H9 (cell line): ENCODE measurements at regions not wholly inside any gene's neighbourhood (a gene's known extent, or its start where the extent isn't known, plus 50 kb on each side); places are given as distances from the start of the nearest gene placed in this dataset.

Source experiments
- DNase-seq: peaks from one replicate; pipeline ENCODE4 v3.0.0-alpha.2; 2017
- H2AFZ ChIP-seq: one replicate; pipeline ENCODE4 v1.6.1; 2013; ENCODE audit warnings: mild to moderate bottlenecking, low read length, control low read depth, moderate library complexity
- H2AK5ac ChIP-seq: 2 replicates; pipeline ENCODE4 v1.6.1; 2013; ENCODE audit warnings: low read length, control low read depth, mixed read lengths; ENCODE audit not compliant: insufficient read length
- H2BK120ac ChIP-seq: one replicate; pipeline ENCODE4 v1.6.1; 2013; ENCODE audit warnings: low read depth, mild to moderate bottlenecking, low read length, control low read depth, inconsistent platforms; ENCODE audit not compliant: poor library complexity, severe bottlenecking
- H2BK12ac ChIP-seq: 2 replicates; pipeline ENCODE4 v1.6.1; 2013; ENCODE audit warnings: low read length, control low read depth, mixed read lengths, low read depth; ENCODE audit not compliant: insufficient read length
- H2BK15ac ChIP-seq: 2 replicates; pipeline ENCODE4 v1.6.1; 2013; ENCODE audit warnings: low read depth, low read length, control low read depth
- H2BK20ac ChIP-seq: one replicate; pipeline ENCODE4 v1.6.1; 2013; ENCODE audit warnings: low read depth, mild to moderate bottlenecking, low read length, control low read depth, inconsistent platforms; ENCODE audit not compliant: poor library complexity, severe bottlenecking
- H2BK5ac ChIP-seq: 2 replicates; pipeline ENCODE4 v1.6.1; 2013; ENCODE audit warnings: low read length, control low read depth, mixed read lengths; ENCODE audit not compliant: insufficient read length
- H3K14ac ChIP-seq: 2 replicates; pipeline ENCODE4 v1.6.1; 2013; ENCODE audit warnings: low read length, control low read depth; ENCODE audit not compliant: insufficient read depth
- H3K18ac ChIP-seq: 2 replicates; pipeline ENCODE4 v1.6.1; 2013; ENCODE audit warnings: low read depth, mild to moderate bottlenecking, mixed read lengths, low read length, control low read depth; ENCODE audit not compliant: insufficient read length
- H3K23ac ChIP-seq: 2 replicates; pipeline ENCODE4 v1.6.1; 2013; ENCODE audit warnings: low read length, control low read depth, mixed read lengths, low read depth; ENCODE audit not compliant: insufficient read length
- H3K23me2 ChIP-seq: 2 replicates; pipeline ENCODE4 v1.6.1; 2013; ENCODE audit warnings: low read depth, mild to moderate bottlenecking, mixed read lengths, low read length, control low read depth; ENCODE audit not compliant: insufficient read length, poor library complexity, severe bottlenecking
- H3K27ac ChIP-seq: 2 replicates; pipeline ENCODE4 v1.5.1; 2013; ENCODE audit warnings: low read length, control low read depth, mixed read lengths, low read depth; ENCODE audit not compliant: insufficient read length
- H3K27me3 ChIP-seq: 2 replicates; pipeline ENCODE4 v1.6.1; 2013; ENCODE audit warnings: low read length, control low read depth, inconsistent platforms; ENCODE audit not compliant: insufficient read depth
- H3K4ac ChIP-seq: 2 replicates; pipeline ENCODE4 v1.6.1; 2013; ENCODE audit warnings: low read depth, mild to moderate bottlenecking, control low read depth, inconsistent platforms, low read length, moderate library complexity
- H3K4me1 ChIP-seq: 2 replicates; pipeline ENCODE4 v1.6.1; 2013; ENCODE audit warnings: low read length, control low read depth, inconsistent platforms; ENCODE audit not compliant: insufficient read depth
- H3K4me2 ChIP-seq: 2 replicates; pipeline ENCODE4 v1.6.1; 2013; ENCODE audit warnings: low read length, control low read depth, mixed read lengths; ENCODE audit not compliant: insufficient read length, insufficient read depth
- H3K56ac ChIP-seq: 2 replicates; pipeline ENCODE4 v1.6.1; 2013; ENCODE audit warnings: low read depth, mild to moderate bottlenecking, mixed read lengths, low read length, control low read depth; ENCODE audit not compliant: insufficient read length
- H3K79me1 ChIP-seq: 2 replicates; pipeline ENCODE4 v1.6.1; 2013; ENCODE audit warnings: low read depth, mild to moderate bottlenecking, moderate library complexity, low read length, control low read depth, inconsistent platforms; ENCODE audit not compliant: insufficient read depth, poor library complexity, severe bottlenecking
- H3K79me2 ChIP-seq: 2 replicates; pipeline ENCODE4 v1.6.1; 2013; ENCODE audit warnings: low read length, control low read depth, inconsistent platforms; ENCODE audit not compliant: insufficient read depth
- H3K9ac ChIP-seq: 2 replicates; pipeline ENCODE4 v1.6.1; 2013; ENCODE audit warnings: low read length, control low read depth, mixed read lengths; ENCODE audit not compliant: insufficient read length; ENCODE audit errors: extremely low read depth
- H3K9me3 ChIP-seq: one replicate; pipeline ENCODE4 v1.6.1; 2013; ENCODE audit warnings: low read depth, low read length, inconsistent platforms; ENCODE audit not compliant: control insufficient read depth
- H3T11ph ChIP-seq: one replicate; pipeline ENCODE4 v1.6.1; 2013; ENCODE audit warnings: mild to moderate bottlenecking, low read length, control low read depth, inconsistent platforms
- H4K20me1 ChIP-seq: one replicate; pipeline ENCODE4 v1.6.1; 2013; ENCODE audit not compliant: control insufficient read depth, insufficient read length, insufficient read depth
- H4K5ac ChIP-seq: 2 replicates; pipeline ENCODE4 v1.6.1; 2013; ENCODE audit warnings: low read depth, mild to moderate bottlenecking, mixed read lengths, low read length, control low read depth; ENCODE audit not compliant: insufficient read length
- H4K8ac ChIP-seq: replicated peaks from 2 replicates; pipeline ENCODE4 v1.6.1; 2013; ENCODE audit warnings: low read length, control low read depth, mixed read lengths, low read depth; ENCODE audit not compliant: insufficient read length
- H4K91ac ChIP-seq: 2 replicates; pipeline ENCODE4 v1.6.1; 2013; ENCODE audit warnings: low read depth, mild to moderate bottlenecking, moderate library complexity, mixed read lengths, low read length, control low read depth; ENCODE audit not compliant: insufficient read length
- H3K27ac Mint-ChIP-seq, 3 experiments: 2 replicates in 2 of 3; 3 replicates in 1 of 3; pipeline ENCODE4 v1.8.0; 2020 to 2021; ENCODE audit warnings: mixed read lengths in 3 of 3, mild to moderate bottlenecking in 1 of 3, moderate library complexity in 1 of 3
- H3K27me3 Mint-ChIP-seq: 2 replicates; pipeline ENCODE4 v1.8.0; 2021; ENCODE audit warnings: low read depth, mild to moderate bottlenecking, moderate library complexity, mixed read lengths
- H3K36me3 Mint-ChIP-seq, 3 experiments: 2 replicates in 2 of 3; 3 replicates in 1 of 3; pipeline ENCODE4 v1.8.0; 2020 to 2021; ENCODE audit warnings: low read depth in 3 of 3, mixed read lengths in 3 of 3; ENCODE audit not compliant: insufficient read depth in 1 of 3
- H3K4me1 Mint-ChIP-seq, 2 experiments: 2 replicates each; pipeline ENCODE4 v1.8.0; 2020; ENCODE audit warnings: mixed read lengths in 2 of 2
- H3K4me3 Mint-ChIP-seq, 2 experiments: 2 replicates in 1 of 2; 3 replicates in 1 of 2; pipeline ENCODE4 v1.8.0; 2020 to 2021; ENCODE audit warnings: mild to moderate bottlenecking in 2 of 2, mixed read lengths in 2 of 2, moderate library complexity in 1 of 2
- H3K9me3 Mint-ChIP-seq, 2 experiments: 2 replicates in 1 of 2; 3 replicates in 1 of 2; pipeline ENCODE4 v1.8.0; 2020; ENCODE audit warnings: mild to moderate bottlenecking in 2 of 2, mixed read lengths in 2 of 2, moderate library complexity in 1 of 2
- WGBS: extraction: QIAGEN DNeasy Blood & Tissue Kit; methylation state at CpG from one replicate; pipeline ENCODE4 v1.1.7; 2013; ENCODE audit warnings: missing lambda C conversion rate, low lambda C conversion rate, mixed read lengths; ENCODE audit not compliant: insufficient read length; ENCODE audit errors: extremely low coverage; 5-methylcytosine and 5-hydroxymethylcytosine counted together
- TF ChIP-seq, protein P1 (sequence below): fragments of 200-600 bp; sonication (generic); conservative IDR thresholded peaks from 3 replicates; pipeline ENCODE4 v1.8.0; 2021; ENCODE audit warnings: antibody characterized with exemption, mild to moderate bottlenecking

- no peak overlapping the region for H2BK15ac ChIP-seq
- H3K9ac ChIP-seq = no peak overlapping the region
- no peaks in the 10 kb centered on the region for H3K79me1 ChIP-seq
- H3T11ph ChIP-seq = no peak overlapping the region
- H4K91ac ChIP-seq = no peak overlapping the region
- no peaks in the 10 kb centered on the region for H3K4me1 Mint-ChIP-seq
- no peaks in the 10 kb centered on the region for H3K23me2 ChIP-seq
- no peaks in the 10 kb centered on the region for H3K79me2 ChIP-seq
- H2BK5ac ChIP-seq = no peak overlapping the region
- no peaks in the 10 kb centered on the region for H4K20me1 ChIP-seq
- H3K14ac ChIP-seq = no peak overlapping the region
- H2BK120ac ChIP-seq = no peak overlapping the region
- H3K4me2 ChIP-seq = no peak overlapping the region
- H2AK5ac ChIP-seq = no peak overlapping the region
- H3K23ac ChIP-seq = no peak overlapping the region
- H3K56ac ChIP-seq = no peak overlapping the region
- H3K36me3 Mint-ChIP-seq = no peaks in the 10 kb centered on the region
- no peak overlapping the region for H3K27ac ChIP-seq
- H3K18ac ChIP-seq = no peak overlapping the region
- no peak overlapping the region for H3K4ac ChIP-seq
- no peaks in the 10 kb centered on the region for H3K9me3 ChIP-seq
- no peaks in the 10 kb centered on the region for H3K9me3 Mint-ChIP-seq
- no peak overlapping the region for H3K27ac Mint-ChIP-seq
- H2AFZ ChIP-seq = no peak overlapping the region
- no CpG with 5 or more reads among the region's 19 CpGs for WGBS
- no peak overlapping the region for H4K8ac ChIP-seq
- H3K4me1 ChIP-seq = no peaks in the 10 kb centered on the region
- H3K27me3 ChIP-seq = peaks cover 3% of the 10 kb centered on the region; the same call in 1 of the 2 replicates
- TF ChIP-seq, protein P1, sequence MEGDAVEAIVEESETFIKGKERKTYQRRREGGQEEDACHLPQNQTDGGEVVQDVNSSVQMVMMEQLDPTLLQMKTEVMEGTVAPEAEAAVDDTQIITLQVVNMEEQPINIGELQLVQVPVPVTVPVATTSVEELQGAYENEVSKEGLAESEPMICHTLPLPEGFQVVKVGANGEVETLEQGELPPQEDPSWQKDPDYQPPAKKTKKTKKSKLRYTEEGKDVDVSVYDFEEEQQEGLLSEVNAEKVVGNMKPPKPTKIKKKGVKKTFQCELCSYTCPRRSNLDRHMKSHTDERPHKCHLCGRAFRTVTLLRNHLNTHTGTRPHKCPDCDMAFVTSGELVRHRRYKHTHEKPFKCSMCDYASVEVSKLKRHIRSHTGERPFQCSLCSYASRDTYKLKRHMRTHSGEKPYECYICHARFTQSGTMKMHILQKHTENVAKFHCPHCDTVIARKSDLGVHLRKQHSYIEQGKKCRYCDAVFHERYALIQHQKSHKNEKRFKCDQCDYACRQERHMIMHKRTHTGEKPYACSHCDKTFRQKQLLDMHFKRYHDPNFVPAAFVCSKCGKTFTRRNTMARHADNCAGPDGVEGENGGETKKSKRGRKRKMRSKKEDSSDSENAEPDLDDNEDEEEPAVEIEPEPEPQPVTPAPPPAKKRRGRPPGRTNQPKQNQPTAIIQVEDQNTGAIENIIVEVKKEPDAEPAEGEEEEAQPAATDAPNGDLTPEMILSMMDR = no peak
- no peak overlapping the region for H2BK12ac ChIP-seq
- no peak overlapping the region for H2BK20ac ChIP-seq
- no peak overlapping the region for H4K5ac ChIP-seq
- H3K27me3 Mint-ChIP-seq = peaks cover 28% of the 10 kb centered on the region
- H3K4me3 Mint-ChIP-seq = no peak overlapping the region
- DNase-seq = no peak
Measured at GRCh38 chr2:564471-565181, 112.6 kb downstream of the TMEM18 start.
